SK-N-SH (cell line): ENCODE measurements at regions not wholly inside any gene's neighbourhood (a gene's known extent, or its start where the extent isn't known, plus 50 kb on each side); places are given as distances from the start of the nearest gene placed in this dataset.

Experiments used
- CTCF ChIP-seq: fragments of 200-600 bp; sonication (generic); IDR thresholded peaks from 2 replicates; pipeline ENCODE4 v1.6.1; 2017; ENCODE audit warnings: antibody characterized with exemption, mild to moderate bottlenecking, moderate library complexity
- EP300 ChIP-seq, 2 experiments: IDR thresholded peaks; 2 replicates each; pipeline versions ENCODE4 v1.4.0 to v1.6.1; 2012; ENCODE audit warnings: borderline replicate concordance in 1 of 2, low read depth in 1 of 2, low read length in 1 of 2
- GABPA ChIP-seq: IDR thresholded peaks from 2 replicates; pipeline ENCODE4 v1.4.0; 2012; ENCODE audit warnings: low read depth, mild to moderate bottlenecking
- NRF1 ChIP-seq: IDR thresholded peaks from 2 replicates; pipeline ENCODE4 v1.6.1; 2012; ENCODE audit warnings: low read depth, mild to moderate bottlenecking, low read length
- POLR2AphosphoS5 ChIP-seq: IDR thresholded peaks from 2 replicates; pipeline ENCODE4 v1.6.1; 2012; ENCODE audit warnings: low read depth, low read length

DNA sequence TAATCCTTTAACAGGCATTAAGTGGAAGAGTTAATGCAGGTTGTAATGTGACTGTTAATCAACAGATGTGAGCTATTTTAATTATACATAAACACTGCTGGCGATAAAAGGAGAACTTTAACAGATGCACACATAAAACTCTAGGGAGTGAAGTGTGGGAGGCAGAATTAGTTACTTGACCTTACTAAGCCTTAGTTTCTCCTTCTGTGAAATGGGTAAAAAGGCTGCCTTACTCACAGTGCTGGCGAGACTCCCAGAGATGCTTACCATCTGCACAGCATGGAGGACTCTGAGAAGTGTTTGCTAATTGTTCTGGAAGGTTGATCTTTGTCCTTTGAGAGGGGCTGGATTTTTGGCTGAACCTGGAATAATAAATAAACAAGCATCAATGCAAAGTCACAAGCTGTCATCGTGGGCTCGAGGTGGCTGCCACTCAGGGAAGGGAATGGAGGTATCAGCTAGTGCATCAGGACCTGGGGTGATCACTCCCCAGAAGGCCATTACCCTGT lies 58.6 kb upstream of the MPEG1 start:
- TF ChIP-seq CTCF (no peak), POLR2AphosphoS5 (no peak), NRF1 (no peak), EP300 (IDR thresholded peaks at IDR 0.05; ENCODE audit: borderline replicate concordance in 1 of 2, low read depth in 1 of 2, low read length in 1 of 2) (no peak), GABPA (no peak)
